Large intestine (tissue), 3 donors: ENCODE measurements at regions not wholly inside any gene's neighbourhood (a gene's known extent, or its start where the extent isn't known, plus 50 kb on each side); places are given as distances from the start of the nearest gene placed in this dataset.

ENCODE experiments used
- DNase-seq, 2 donors: peaks; one replicate each; pipeline versions ENCODE4 v3.0.0 to v3.0.0-alpha.2; 2013
- H3K27ac ChIP-seq: one replicate; pipeline ENCODE4 v1.5.1; 2013; ENCODE audit warnings: low read length
- H3K27me3 ChIP-seq: 2 replicates; pipeline ENCODE4 v1.6.1; 2013; ENCODE audit warnings: low read length; ENCODE audit not compliant: control insufficient read depth, insufficient read depth
- H3K36me3 ChIP-seq: 2 replicates; pipeline ENCODE4 v1.6.1; 2013; ENCODE audit warnings: low read length; ENCODE audit not compliant: control insufficient read depth, insufficient read depth
- H3K4me1 ChIP-seq: one replicate; pipeline ENCODE4 v1.6.1; 2013; ENCODE audit warnings: low read length; ENCODE audit not compliant: control insufficient read depth, insufficient read depth
- H3K4me3 ChIP-seq: one replicate; pipeline ENCODE4 v1.5.1; 2013; ENCODE audit warnings: low read length
- H3K9me3 ChIP-seq: one replicate; pipeline ENCODE4 v1.6.1; 2013; ENCODE audit warnings: mild to moderate bottlenecking, low read depth, low read length, moderate library complexity; ENCODE audit not compliant: control insufficient read depth
- WGBS: methylation state at CpG from one replicate; pipeline ENCODE4 v1.1.5; 2013; ENCODE audit warnings: low lambda C conversion rate; ENCODE audit not compliant: insufficient coverage; 5-methylcytosine and 5-hydroxymethylcytosine counted together

GRCh38 chr13:40094056-40094455 is 438.6 kb downstream of the COG6 start:
- WGBS = 71% methylated on average over 1 of the region's 4 CpGs
- H3K27me3 ChIP-seq = no peaks in the 10 kb centered on the region
- no peak overlapping the region for H3K27ac ChIP-seq
- H3K4me1 ChIP-seq = no peaks in the 10 kb centered on the region
- no peaks in the 10 kb centered on the region for H3K9me3 ChIP-seq
- no peak overlapping the region for H3K4me3 ChIP-seq
- H3K36me3 ChIP-seq = no peaks in the 10 kb centered on the region
- no peak for DNase-seq

- Histone ChIP-seq H3K9me3 (no peaks in the 10 kb centered on the region), H3K27ac (no peak overlapping the region), H3K36me3 (no peaks in the 10 kb centered on the region), H3K27me3 (no peaks in the 10 kb centered on the region), H3K4me1 (no peaks in the 10 kb centered on the region), H3K4me3 (no peak overlapping the region)
- no CpG with 5 or more reads among the region's 9 CpGs for WGBS
- DNase-seq = no peak
Observed at GRCh38 chr13:40095695-40096356, 440.4 kb downstream of the COG6 start.

- Histone ChIP-seq H3K4me1 (no peaks in the 10 kb centered on the region), H3K4me3 (no peak overlapping the region), H3K27ac (no peak overlapping the region), H3K36me3 (no peaks in the 10 kb centered on the region), H3K27me3 (no peaks in the 10 kb centered on the region), H3K9me3 (no peaks in the 10 kb centered on the region)
- DNase-seq = no peak
- no CpG with 5 or more reads among the region's 4 CpGs for WGBS
Observed at GRCh38 chr13:40096357-40096901, 441.0 kb downstream of the COG6 start.

GRCh38 chr13:40098246-40098645 is 442.8 kb downstream of the COG6 start:
- Histone ChIP-seq H3K4me1 (no peaks in the 10 kb centered on the region), H3K27me3 (no peaks in the 10 kb centered on the region), H3K9me3 (no peaks in the 10 kb centered on the region), H3K4me3 (no peak overlapping the region), H3K36me3 (no peaks in the 10 kb centered on the region), H3K27ac (no peak overlapping the region)
- no peak for DNase-seq
- no CpG with 5 or more reads among the region's 7 CpGs for WGBS

- Histone ChIP-seq H3K36me3 (no peaks in the 10 kb centered on the region), H3K4me1 (no peaks in the 10 kb centered on the region), H3K9me3 (no peaks in the 10 kb centered on the region), H3K27me3 (peaks cover 2% of the 10 kb centered on the region), H3K4me3 (no peak overlapping the region), H3K27ac (no peak overlapping the region)
- 100% methylated on average over 1 of the region's 3 CpGs for WGBS
- DNase-seq = no peak
Observed at GRCh38 chr13:40101708-40102359, 446.4 kb downstream of the COG6 start.

GRCh38 chr13:40102360-40102727 is 446.9 kb downstream of the COG6 start:
- no peaks in the 10 kb centered on the region for H3K36me3 ChIP-seq

GRCh38 chr13:40102854-40103253 is 447.4 kb downstream of the COG6 start:
- no CpG with 5 or more reads among the region's 9 CpGs for WGBS
- Histone ChIP-seq H3K27ac (no peak overlapping the region), H3K27me3 (peaks cover 2% of the 10 kb centered on the region), H3K36me3 (no peaks in the 10 kb centered on the region), H3K4me1 (no peaks in the 10 kb centered on the region), H3K9me3 (no peaks in the 10 kb centered on the region), H3K4me3 (no peak overlapping the region)
- DNase-seq = no peak

More at GRCh38 chr13:40102360-40102727, 446.9 kb downstream of the COG6 start:
- Histone ChIP-seq H3K4me3 (no peak overlapping the region), H3K27me3 (peaks cover 2% of the 10 kb centered on the region), H3K9me3 (no peaks in the 10 kb centered on the region), H3K27ac (no peak overlapping the region), H3K4me1 (no peaks in the 10 kb centered on the region)
- WGBS = no CpG with 5 or more reads among the region's 3 CpGs
- DNase-seq = no peak

- no peaks in the 10 kb centered on the region for H3K36me3 ChIP-seq
- H3K27me3 ChIP-seq = peaks cover 3% of the 10 kb centered on the region
- H3K27ac ChIP-seq = no peak overlapping the region
- H3K9me3 ChIP-seq = no peaks in the 10 kb centered on the region
- no peak overlapping the region for H3K4me3 ChIP-seq
- no peak for DNase-seq
- WGBS = 86% methylated on average over 2 of the region's 4 CpGs
- no peaks in the 10 kb centered on the region for H3K4me1 ChIP-seq
Observed at GRCh38 chr13:40103864-40104263, 448.4 kb downstream of the COG6 start.

GRCh38 chr13:40105231-40105630 is 449.8 kb downstream of the COG6 start:
- Histone ChIP-seq H3K27me3 (peaks cover 4% of the 10 kb centered on the region), H3K4me3 (no peak overlapping the region), H3K27ac (no peak overlapping the region), H3K36me3 (no peaks in the 10 kb centered on the region), H3K9me3 (no peaks in the 10 kb centered on the region), H3K4me1 (no peaks in the 10 kb centered on the region)
- DNase-seq = peak; percentile 48 to 71
- WGBS = no CpG with 5 or more reads among the region's 5 CpGs

- Histone ChIP-seq H3K4me3 (no peak overlapping the region), H3K27me3 (peaks cover 2% of the 10 kb centered on the region), H3K4me1 (no peaks in the 10 kb centered on the region), H3K36me3 (no peaks in the 10 kb centered on the region), H3K27ac (no peak overlapping the region), H3K9me3 (no peaks in the 10 kb centered on the region)
- 80% methylated on average over 1 of the region's 4 CpGs for whole genome bisulfite sequencing
- DNase-seq = no peak
Observed at GRCh38 chr13:40109351-40109844, 453.9 kb downstream of the COG6 start.
